GM18498 (cell line): ENCODE measurements at regions not wholly inside any gene's neighbourhood (a gene's known extent, or its start where the extent isn't known, plus 50 kb on each side); places are given as distances from the start of the nearest gene placed in this dataset.
A peak's percentile ranks its signal among the peaks of the same experiment; 100 is the strongest.

Source experiments
- ATAC-seq: cut with Tn5 transposase; IDR thresholded peaks from one replicate; pipeline ENCODE4 v1.9.1; 2021; ENCODE audit warnings: mild to moderate bottlenecking, moderate library complexity; ENCODE audit not compliant: unreplicated experiment

DNA sequence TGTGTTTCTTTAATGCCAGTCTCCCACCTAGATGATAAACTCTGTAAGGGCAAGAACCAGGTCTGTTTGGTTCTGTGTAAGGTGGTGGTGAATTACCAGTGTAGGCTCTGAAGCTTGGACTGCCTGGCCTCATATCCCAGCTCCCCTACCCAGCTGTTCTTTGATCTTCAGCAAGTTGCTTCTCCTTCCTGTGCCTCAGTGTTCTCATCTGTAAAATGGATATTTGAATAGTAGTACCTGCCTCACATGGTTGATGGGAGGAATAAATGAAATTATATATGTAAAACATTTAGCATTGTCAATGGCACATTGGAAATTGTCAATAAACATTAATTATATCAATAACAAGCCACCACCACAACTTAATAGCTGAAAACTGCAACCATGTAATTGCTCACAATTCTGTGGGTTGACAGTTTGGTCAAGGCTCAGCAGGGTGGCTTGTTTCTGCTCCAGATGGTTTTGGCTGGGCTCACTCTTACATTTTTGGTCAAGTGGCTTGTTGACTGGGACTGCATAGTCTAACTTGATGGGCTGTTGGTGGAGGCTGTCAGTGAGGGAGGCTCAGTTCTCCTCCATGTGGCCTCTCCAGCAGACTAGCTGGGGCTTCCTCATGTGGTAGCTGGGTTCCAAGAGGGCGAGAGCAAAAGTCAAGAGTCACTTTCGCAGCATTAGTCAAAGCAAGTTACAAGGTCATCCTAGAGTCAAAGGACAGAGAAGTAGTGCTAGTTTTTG is 84.5 kb upstream of the DUSP5 start:
- ATAC-seq, result no peak

DNA sequence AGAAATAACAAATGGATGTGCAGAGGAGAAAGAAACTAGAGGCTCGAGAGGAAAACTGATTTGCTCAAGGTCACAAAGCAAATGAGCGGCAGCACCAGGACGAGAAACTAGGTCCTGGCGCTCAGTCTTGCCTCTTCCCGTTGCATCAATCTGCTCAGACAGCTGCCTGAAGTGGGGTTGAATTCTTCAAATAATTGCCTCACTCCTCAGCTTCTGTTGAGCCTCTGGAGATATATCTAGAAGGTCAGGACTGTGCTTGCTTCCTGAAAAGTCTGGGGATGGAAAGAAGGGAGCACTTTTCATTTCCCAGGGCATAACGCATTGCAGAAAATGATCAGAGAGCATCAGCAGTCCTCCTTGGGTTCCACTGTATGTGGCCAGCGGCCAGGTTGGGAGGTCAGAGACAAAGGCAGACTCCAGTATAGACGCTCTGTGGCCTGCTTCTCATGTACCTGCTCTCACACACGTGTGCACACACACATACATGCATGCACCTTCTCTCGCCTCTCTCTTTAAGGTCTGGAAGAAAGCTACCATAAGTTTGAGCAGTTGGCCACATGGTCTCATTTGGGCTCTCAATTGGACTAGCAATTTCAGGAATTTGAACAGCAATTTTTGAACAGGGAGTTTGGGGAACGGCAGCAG is 83.7 kb upstream of the DUSP5 start:
- ATAC-seq, result peak; percentile 10

DNA sequence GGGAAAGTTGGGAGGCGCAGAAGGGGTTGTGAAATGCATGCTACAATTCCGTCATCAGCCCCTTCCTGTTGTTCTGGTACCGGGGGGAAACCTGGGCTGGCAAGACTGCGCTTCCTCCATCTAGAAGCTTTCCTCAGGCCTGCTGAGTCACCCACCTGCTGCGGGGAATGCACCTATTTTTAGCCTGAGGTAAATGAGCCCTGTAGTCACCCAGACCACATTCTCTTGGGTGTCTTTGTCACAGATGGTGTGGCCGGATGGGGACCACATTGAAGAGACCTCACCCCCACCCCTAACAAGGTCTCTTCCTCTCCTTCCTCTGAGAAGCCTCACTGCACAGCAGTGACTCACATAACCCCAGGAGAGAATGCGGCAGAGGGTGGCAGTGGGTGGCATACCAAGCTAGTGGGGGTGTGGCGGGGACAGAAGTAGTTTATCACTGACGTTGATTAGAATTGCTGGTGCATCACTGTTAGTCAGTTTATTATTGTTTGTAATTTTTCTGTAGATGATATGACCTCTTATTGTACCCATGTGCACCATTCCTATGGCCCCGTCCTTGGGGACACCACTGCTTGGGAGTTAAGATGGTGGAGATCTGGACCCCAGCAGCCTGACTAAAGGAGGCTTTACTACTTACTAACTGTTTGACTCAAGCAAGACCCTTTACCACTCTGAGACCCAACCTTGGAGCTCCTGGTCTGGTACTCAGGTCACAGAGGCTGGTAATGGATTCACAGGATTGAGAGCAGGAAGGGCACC is 83.0 kb upstream of the DUSP5 start:
- peak; percentile 87 for ATAC-seq

DNA sequence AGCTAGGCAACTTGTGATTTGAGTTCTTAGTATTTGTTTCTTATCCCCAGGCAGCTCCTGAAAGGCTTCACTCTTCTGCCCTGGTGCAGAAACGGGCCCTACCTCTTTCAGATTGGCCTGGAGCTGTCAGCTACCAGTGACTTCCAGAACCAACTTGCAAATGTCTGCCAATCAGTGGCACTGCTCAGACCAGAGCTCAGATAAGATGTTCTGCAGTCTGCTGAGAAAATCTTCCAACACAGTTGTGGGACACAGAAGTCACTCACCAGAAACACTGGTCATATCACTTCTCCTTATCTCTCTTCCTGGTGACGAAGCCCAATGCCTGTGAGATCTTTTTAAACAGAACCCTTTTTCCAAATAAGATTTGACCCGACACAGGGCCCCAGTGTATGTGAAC is 81.9 kb upstream of the DUSP5 start:
- no peak for ATAC-seq

DNA sequence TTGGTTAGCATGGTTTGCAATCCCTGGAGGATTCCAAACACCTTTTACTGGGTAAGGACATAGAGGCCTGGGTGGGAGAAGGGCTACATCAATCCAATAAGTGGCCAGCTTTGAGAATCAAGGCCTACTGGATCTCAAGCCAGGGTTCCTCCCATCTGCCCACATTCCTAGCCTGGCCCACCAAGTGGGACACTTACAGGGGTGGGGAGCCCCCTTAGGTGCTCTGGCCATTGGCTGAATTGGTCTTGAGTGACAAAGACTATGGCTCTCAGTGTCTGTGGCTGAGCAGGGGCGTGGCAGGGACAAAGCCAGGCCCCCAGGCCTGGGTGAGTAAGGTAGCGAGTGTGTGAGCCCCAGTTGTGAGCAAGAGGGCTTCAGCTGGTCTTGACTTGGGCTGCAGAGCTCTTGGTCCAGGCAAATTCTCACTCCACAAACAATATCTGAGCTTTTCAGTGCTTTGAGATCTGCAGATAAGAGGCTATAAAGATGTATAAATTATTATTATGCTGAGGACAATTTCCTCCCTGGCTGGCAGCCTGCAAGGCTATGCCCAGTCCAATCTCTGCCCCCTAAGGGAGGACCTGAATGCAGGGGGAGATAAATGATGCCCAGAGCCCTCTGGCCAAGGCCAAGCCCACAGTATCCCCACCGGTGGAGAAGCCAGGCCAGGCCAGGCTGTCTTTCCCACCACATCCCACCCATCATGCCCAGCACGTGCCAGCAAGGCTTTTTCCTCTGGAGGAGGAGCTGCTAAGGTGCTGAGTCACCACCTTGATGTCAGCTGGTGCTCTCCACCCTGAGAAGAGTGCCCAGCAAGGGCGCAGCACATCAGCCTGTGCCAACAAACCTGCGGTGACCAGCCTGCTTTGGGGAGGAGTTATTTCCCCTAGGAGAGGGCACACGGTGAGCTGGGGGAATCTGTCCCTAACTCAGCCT is 80.7 kb upstream of the DUSP5 start:
- no peak for ATAC-seq

DNA sequence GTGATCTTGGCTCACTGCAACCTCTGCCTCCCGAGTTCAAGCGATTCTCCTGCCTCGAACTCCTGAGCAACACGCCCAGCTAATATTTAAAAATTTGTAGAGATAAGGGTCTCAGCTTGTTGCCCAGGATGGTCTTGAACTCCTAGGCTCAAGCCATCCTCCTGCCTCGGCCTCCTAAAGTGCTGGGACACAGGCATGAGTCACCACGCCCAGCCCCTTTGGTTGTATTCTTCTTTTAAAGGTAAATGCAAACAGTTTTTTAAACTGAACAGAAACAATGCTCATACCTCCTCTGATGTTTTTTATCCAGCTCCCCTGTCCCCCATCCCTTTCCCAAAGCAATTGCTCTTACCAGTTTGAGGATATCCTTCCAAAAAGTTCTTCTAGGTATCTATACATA is 79.5 kb upstream of the DUSP5 start:
- no peak for ATAC-seq

DNA sequence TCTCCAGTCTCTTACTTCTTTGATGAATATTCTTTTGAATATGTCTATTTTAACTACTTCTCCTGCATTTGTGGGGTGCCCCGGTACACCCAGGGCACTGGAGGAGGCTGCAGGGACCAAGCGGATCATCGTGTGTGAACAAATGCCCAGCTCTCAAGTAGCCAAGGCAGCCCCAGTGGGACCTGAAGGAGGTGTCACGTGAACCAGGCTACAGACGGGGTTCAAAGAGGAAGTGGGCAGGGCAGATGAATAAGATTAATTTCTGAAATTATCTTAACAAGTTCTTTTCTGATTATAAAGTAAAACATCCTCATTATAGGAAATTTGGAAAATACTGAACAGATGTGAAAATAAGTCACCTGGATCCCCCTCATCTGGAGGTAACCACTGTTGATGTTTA is 78.4 kb upstream of the DUSP5 start:
- ATAC-seq, result no peak

DNA sequence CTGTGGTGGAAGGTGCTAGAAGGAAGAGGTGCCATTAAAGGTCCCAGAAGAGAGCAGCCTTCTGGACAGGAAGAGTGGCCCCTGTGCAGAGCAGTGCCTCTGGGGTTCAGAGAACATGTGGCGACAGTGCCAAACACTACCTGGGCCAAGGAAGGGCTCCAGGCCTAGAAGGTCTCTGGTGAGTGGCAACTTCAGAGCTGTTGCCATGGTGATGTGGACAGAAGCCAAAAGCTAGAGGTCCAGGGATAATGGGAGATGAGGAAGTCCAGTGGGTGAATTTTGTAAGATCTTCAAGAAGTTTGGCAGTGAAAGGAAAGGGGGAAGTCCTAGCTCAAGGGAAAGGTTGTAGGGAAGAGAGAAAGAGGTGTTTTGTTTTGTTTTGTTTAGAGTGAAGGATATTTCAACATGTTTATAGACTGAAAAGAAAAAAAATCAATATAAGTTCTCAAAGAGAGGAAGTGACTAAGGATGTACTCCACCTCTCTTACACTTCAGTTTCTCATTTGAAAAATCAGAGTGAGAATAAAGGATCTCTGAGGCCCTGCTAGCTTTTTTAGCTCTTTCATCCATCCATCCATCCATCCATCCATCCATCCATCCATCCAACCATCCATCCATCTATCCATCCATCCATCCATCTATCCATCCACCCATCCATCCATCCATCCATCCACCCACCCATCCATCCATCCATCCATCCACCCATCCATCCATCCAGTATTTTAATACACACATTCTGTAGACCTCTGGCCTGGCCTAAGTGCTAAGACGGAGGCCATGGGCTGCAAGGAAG is 77.1 kb upstream of the DUSP5 start:
- ATAC-seq, result no peak

DNA sequence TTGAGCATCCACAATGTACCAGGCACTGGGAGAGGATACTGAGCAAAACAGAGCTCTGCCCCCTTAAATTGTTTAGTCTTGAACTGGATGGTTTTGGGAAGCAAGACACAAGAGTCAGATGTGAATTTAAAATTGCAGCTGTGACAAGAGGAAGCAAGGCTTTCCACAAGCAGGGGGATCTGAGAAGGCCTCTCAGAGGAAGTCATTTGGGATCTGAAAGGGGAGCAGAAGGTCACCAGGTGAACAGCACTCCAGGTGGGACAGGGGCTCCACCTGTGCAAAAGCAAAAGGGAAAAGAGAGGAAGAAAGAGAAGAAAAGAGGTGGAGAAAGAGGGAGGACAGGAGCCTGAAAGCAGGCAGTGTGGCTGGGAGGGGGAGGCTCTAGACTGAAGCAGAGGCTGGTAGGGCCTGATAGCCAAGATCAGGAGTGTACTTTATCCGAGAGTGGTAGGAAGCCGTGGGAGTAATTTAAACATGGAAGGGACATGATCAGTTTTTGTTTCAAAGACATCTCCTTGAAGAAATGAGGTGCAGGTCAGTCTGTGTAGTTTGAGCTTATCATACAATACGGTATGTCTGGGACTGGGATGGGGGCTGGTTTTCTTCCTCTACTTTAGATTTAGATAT is 76.1 kb upstream of the DUSP5 start:
- ATAC-seq, result no peak

DNA sequence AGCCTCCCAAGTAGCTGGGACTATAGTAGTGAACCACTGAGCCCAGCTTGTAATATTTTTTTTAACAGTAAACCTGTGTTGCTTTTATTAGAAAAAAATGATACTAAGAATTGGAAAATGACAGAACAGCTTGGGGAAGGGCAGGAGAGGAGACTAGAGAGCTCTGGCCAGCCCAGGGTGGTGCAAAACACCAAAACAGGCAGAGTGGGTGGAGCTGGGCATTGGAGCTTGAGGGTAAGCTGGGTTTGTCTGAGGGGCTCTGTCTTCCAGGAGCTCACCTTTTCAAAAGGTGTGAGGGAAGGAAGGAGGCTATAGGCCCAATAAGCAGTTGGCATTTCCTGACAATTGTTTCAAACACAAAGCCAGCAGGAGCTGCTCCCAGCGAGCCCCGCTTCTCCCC is 75.2 kb upstream of the DUSP5 start:
- no peak for ATAC-seq

DNA sequence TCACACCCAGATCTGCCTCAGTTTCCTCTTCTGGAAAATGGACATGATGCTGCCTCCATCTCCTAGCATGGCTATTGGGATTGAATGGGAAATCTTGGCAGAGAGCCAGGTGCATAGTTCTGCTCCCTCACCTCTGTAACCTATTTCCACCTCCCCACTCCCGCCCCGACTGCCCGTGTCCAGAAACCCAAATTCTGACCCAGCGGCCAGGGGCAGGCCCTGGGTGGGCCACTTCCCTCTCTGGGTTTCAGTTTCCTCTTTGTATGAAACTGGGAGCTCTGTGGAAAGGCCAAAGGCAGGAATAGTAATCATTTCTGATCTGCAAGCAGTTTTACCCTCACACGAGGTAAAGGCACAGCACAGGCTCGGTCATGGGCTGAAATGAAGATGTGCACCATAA is 74.1 kb upstream of the DUSP5 start:
- ATAC-seq, result no peak

DNA sequence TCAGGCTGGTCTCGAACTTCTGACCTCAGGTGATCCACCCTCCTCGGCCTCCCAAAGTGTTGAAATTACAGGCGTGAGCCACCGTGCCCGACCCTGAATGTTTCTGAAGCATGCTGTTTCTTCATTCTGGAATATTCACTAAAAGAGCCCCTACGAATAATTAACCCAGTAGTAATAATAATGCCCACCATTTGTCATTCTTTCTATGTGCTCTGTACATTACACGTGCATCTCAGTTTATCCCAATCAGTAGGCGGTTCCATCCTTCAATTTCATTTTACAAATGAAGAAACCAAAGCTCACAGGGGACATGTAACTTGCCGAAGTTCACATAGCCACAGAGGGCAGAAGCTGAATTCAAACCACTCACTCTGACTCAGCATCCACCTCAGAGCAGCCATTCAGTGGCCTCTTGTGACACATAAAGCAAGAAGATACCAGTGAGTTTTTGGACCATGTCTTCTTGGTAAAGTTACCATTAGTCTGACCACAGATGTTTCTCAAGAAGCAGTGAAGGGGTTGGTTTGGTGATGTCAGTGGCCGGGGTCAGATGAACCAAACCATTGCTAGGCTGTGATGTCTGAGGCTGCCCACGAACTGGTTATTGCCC is 71.9 kb upstream of the DUSP5 start:
- ATAC-seq, result peak; percentile 73

DNA sequence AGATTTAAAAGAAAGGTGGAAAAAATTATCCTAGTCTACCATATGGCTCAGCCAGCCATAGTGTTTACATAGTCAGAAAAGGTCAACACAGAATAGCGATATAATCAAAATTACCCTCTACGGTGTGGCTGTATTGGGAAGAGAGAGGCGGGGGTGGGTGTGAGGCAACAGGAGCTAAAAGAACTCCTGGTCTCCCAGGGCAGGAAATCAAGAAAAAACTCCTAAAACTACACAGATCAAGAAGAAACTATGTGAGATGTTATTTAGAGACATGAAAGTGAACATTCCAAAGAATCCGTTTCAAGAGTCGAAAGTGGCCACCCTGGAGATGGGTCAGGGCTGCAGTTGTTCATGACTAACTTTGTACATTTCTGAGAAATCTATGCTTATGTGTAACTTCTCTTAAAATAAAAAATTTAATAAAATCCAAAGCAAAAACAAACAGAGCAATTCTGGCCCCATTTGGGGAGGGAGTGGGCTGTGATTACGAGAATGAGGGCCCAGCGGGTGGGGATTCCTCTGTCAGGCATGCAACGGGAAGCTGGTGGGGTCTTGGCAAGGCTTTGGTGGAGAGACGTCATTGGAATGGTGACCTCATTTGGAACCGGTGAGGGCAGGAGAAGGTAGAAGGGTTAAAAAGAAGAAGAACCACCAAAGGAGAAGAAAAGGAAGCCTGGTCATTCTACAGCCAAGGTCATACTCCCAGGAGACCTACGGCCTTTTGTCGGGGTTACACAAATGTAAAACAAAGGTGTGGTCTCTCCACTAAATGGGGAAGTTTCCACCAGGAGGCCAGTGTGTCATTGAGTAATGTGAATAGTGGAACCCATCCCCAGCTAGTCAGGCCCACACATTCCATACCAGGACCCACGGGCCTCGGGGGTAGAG is 71.2 kb upstream of the DUSP5 start:
- ATAC-seq, result no peak

DNA sequence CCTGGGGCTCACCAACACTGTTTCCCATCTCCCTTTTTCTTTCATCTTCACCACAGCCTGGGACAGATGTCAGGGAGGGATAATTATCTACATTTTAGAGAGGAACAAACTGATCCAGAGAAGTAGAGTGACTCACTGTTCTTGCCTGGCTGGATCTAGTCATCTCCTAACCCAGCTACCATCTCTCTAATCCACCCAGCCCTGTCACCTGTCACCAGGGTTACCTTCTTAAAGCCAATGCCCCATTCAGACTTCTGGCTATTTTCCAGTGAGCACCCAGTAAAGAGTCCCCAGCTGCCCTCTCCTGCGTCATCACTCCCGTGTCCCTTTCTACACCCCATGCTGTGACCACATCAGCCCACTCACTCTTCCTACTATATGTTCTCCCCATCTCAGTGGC is 68.4 kb upstream of the DUSP5 start:
- no peak for ATAC-seq

DNA sequence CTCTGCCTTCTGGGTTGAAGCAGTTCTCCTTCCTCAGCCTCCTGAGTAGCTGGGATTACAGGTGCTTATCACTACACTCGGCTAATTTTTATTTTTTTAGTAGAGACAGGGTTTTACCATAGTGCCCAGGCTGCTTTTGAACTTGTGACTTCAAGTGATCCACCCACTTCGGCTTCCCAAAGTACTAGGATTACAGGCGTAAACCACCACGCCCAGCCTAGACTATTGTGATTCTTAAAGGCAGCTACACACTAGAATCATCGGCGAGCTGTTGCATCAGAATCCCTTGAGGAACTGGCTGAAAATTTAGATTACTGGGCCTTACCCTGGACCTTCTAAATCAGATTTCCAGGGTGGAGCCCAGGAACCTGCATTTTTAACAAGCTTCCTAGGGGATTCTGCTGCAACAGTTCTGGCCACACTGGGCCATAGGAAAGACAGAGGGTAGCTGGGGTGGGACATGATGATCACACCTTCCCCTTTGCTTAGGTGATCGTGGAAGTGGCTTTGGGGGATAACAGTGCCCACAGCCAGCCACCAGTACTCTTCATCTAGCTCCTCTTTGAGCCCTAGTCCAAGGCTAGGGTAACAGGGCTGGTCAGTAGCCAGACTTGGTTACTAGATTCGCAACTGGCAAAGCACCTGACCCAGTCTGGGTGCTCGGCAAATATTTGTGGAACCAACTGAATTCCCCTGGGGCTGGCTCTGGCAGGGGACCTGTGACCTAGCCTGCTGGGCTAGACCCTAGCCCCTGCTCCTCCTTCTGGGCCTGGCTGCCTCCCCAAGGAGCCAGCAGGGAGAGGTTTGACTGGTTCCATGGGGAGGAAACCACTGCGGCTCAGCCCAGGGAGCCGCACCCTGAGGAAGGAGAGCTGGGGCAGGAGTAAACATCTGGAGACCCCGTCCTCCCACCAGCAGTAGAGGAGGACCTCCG is 67.1 kb upstream of the DUSP5 start:
- no peak for ATAC-seq

DNA sequence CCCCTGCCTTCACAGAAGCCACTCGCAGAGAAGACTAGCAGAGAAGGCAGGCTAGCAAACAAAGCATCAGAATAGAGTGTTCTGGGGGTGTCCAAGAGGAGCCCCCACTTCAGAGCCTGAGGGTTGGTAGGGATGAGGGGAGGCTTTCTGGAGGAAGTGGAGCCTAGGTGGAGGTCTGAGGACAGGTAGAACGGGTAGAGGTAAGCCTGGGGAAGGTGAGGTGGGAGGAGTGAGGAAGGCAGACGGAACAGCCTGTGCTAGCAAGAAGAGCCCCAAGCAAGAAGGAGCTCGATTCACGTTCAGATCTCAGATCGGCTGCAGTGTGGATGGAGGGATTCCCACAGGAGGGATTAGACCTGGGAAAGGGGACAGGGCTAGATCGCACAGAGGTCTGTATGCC is 66.0 kb upstream of the DUSP5 start:
- ATAC-seq, result no peak

DNA sequence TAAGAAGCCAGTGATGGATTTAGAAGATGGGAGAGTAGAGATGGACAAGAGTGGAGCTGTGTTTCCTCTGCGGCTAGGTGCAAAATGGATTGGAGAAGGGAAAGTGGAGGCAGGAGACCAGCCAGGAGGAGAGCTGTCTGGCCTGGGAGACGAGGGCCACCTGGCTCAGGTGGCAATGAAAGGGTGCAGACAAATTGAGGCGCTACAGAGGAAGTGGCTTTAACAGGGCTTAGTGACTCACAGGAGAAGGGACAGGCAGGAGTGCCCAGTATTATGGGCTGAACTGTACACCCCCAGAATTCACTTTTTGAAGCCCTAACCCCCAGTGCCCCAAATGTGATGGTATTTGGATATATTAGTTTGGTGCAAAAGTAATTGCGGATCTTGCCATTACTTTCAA is 65.6 kb upstream of the DUSP5 start:
- no peak for ATAC-seq
